ENCODE measurements at regions not wholly inside any gene's neighbourhood (a gene's known extent, or its start where the extent isn't known, plus 50 kb on each side); places are given as distances from the start of the nearest gene placed in this dataset.

DNA sequence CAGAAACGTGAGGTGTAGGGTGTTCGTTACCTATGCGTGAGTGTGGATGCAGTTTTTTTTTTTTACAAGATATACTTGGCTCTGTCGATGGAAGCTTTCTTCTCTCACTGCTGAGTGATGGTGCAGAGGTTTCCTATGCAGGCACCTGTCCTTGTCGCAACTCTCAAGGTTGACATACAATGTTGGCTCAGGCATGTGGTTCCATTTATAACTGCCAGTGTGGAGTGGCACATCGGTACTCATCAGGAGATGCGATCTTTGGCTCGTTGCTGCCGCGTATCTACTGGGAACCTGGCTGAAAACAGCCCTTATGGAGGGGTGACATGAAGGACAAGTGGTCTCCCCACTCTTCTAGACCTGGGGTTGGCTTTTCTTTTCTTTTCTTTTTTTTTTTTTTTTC is 109.0 kb downstream of the ZNF664 start:
- H4K91ac ChIP-seq (replicated peaks; ENCODE audit: insufficient read length, low read length), result peak overlapping the region; percentile 22
- no peak overlapping the region for H2BK12ac ChIP-seq (ENCODE audit: low read depth, low read length)
- no peaks in the 10 kb centered on the region for H3K79me1 ChIP-seq (ENCODE audit: low read depth, low read length)
- H3K14ac ChIP-seq (ENCODE audit: insufficient read length), result no peak overlapping the region
- no peak overlapping the region for H3K4me2 ChIP-seq (ENCODE audit: insufficient read depth in 1 of 2, low read depth in 2 of 2, low read length in 2 of 2)
- no peak overlapping the region for H2BK20ac ChIP-seq (ENCODE audit: low read length)
- H3K27ac ChIP-seq (ENCODE audit: low read depth, low read length), result no peak overlapping the region
- H3K79me2 ChIP-seq (ENCODE audit: control insufficient read depth in 1 of 2, insufficient read depth in 2 of 2, low read length in 2 of 2), result no peaks in the 10 kb centered on the region
- H3K23me2 ChIP-seq (ENCODE audit: low read depth, low read length), result no peaks in the 10 kb centered on the region
- H3K36me3 ChIP-seq (ENCODE audit: control insufficient read depth in 2 of 4, insufficient read depth in 4 of 4, low read length in 3 of 4), result no peaks in the 10 kb centered on the region
- ChIA-PET CTCF (ENCODE audit: partially characterized antibody) (interaction anchor here (1.0 to 1.6 kb wide), 2 partner anchors 43 to 181 kb away, joined by 3 to 4 read pairs; no protein-coding TSS in a partner anchor), POLR2A (ENCODE audit: partially characterized antibody) (no interaction called here)
- H4K20me1 ChIP-seq (replicated peaks in 1 of 2; ENCODE audit: control insufficient read depth in 1 of 2, insufficient read depth in 2 of 2, low read length in 2 of 2), result no peaks in the 10 kb centered on the region
- no peak overlapping the region for H2AFZ ChIP-seq (ENCODE audit: low read length)
- FAIRE-seq (no peak), DNase-seq (ENCODE audit: low read depth in 1 of 2, low spot score in 2 of 2) (no peak)
- no peak overlapping the region for H3K4me3 ChIP-seq (ENCODE audit: extremely low read depth in 1 of 4, insufficient read depth in 2 of 4, low read depth in 3 of 4, low read length in 4 of 4)
- H2AK5ac ChIP-seq (ENCODE audit: low read depth, low read length), result no peak overlapping the region
- H3K4ac ChIP-seq (replicated peaks; ENCODE audit: insufficient read length, low read depth, low read length), result no peak overlapping the region
- H3K27me3 ChIP-seq (replicated peaks in 1 of 4; ENCODE audit: control insufficient read depth in 3 of 4, extremely low read depth in 1 of 4, insufficient read depth in 3 of 4, low read length in 3 of 4), result no peaks in the 10 kb centered on the region; a peak in 1 of 7 replicates
- no peak overlapping the region for H2BK5ac ChIP-seq (ENCODE audit: low read depth, low read length)
- no peak overlapping the region for H2BK120ac ChIP-seq (replicated peaks; ENCODE audit: low read depth, low read length)
- no peak overlapping the region for H3K23ac ChIP-seq (ENCODE audit: insufficient read length)
- H4K5ac ChIP-seq (ENCODE audit: insufficient read length, low read depth, low read length), result no peak overlapping the region
- 0 out of 4 replicates have a peak, but pooled peaks cover 0 to 2% of the 10 kb centered on the region in 2 experiments for H3K9me3 ChIP-seq (ENCODE audit: insufficient read depth in 2 of 2, low read depth in 1 of 2, low read length in 1 of 2)
- no peak overlapping the region for H3K9ac ChIP-seq (replicated peaks in 1 of 4; ENCODE audit: extremely low read depth in 1 of 4, low read depth in 3 of 4, low read length in 3 of 4)
- H3K18ac ChIP-seq (ENCODE audit: extremely low read depth, low read length), result no peak overlapping the region
- H4K8ac ChIP-seq (ENCODE audit: extremely low read depth, insufficient read depth, low read length), result no peak overlapping the region
- no peak for TF ChIP-seq YY1 (IDR thresholded peaks at IDR 0.05; ENCODE audit: low read depth, low read length)
- TF ChIP-seq SP1 (IDR thresholded peaks at IDR 0.05; ENCODE audit: low read depth, low read length), result no peak
- TF ChIP-seq POU5F1 (IDR thresholded peaks at IDR 0.05; ENCODE audit: low read depth, low read length), result no peak
- TF ChIP-seq EGR1 (IDR thresholded peaks at IDR 0.05; ENCODE audit: borderline replicate concordance, low read depth, low read length), result no peak
- no peak for TF ChIP-seq SIN3A (conservative IDR thresholded peaks at IDR 0.05 in 1 of 2, IDR thresholded peaks at IDR 0.05 in 1 of 2; ENCODE audit: low read depth in 1 of 2, low read length in 2 of 2)
- no peak for TF ChIP-seq JUN (IDR thresholded peaks at IDR 0.05; ENCODE audit: low read depth, low read length)
- TF ChIP-seq CTCF (IDR thresholded peaks at IDR 0.05; ENCODE audit: control extremely low read depth in 1 of 3, insufficient read depth in 1 of 3, low read depth in 1 of 3, low read length in 3 of 3), result no peak
- no peak for TF ChIP-seq MAX (IDR thresholded peaks at IDR 0.05)
- TF ChIP-seq EP300 (IDR thresholded peaks at IDR 0.05; ENCODE audit: borderline replicate concordance in 1 of 2, low read depth in 2 of 2, low read length in 2 of 2), result no peak
- no peak for TF ChIP-seq BCL11A (IDR thresholded peaks at IDR 0.05; ENCODE audit: low read depth in 2 of 2, low read length in 2 of 2)
- TF ChIP-seq SP4 (IDR thresholded peaks at IDR 0.05; ENCODE audit: low read length), result no peak
- 91% methylated on average over 10 of the region's 10 CpGs; no CpG with 5 or more reads in 1 of the 2 experiments for WGBS, 2 experiments (ENCODE audit: extremely low coverage in 1 of 2, insufficient coverage in 1 of 2, insufficient read length in 1 of 2, insufficient replicate concordance in 2 of 2, low coverage in 1 of 2, low lambda C conversion rate in 2 of 2, missing lambda C conversion rate in 1 of 2)
- H3K4me1 ChIP-seq (replicated peaks in 1 of 4; ENCODE audit: control insufficient read depth in 3 of 4, insufficient read depth in 4 of 4, low read length in 3 of 4), result peaks cover 0 to 8% (median 3%) of the 10 kb centered on the region in 4 experiments; a peak in 3 of 7 replicates
- H2BK15ac ChIP-seq (ENCODE audit: low read length), result no peak overlapping the region
- no peak overlapping the region for H3K56ac ChIP-seq (replicated peaks; ENCODE audit: insufficient read length, low read depth, low read length)
